ENCODE measurements at regions not wholly inside any gene's neighbourhood (a gene's known extent, or its start where the extent isn't known, plus 50 kb on each side); places are given as distances from the start of the nearest gene placed in this dataset.

GRCh38 chr13:22198641-22199217 is 527.9 kb downstream of the FGF9 start (continued):
- TF ChIP-seq USF2 (IDR thresholded peaks at IDR 0.05; ENCODE audit: low read length) = no peak
- TF ChIP-seq MAFK (IDR thresholded peaks at IDR 0.05; ENCODE audit: low read depth, low read length) = no peak
